GM12873 (cell line): ENCODE measurements at regions not wholly inside any gene's neighbourhood (a gene's known extent, or its start where the extent isn't known, plus 50 kb on each side); places are given as distances from the start of the nearest gene placed in this dataset.

Experiments used
- TF ChIP-seq, protein P1 (sequence below): IDR thresholded peaks from 2 replicates; pipeline ENCODE4 v1.5.1; 2012; ENCODE audit warnings: low read depth, mild to moderate bottlenecking, moderate library complexity, low read length, control low read depth; ENCODE audit not compliant: insufficient read depth; ENCODE audit errors: missing control alignments

DNA sequence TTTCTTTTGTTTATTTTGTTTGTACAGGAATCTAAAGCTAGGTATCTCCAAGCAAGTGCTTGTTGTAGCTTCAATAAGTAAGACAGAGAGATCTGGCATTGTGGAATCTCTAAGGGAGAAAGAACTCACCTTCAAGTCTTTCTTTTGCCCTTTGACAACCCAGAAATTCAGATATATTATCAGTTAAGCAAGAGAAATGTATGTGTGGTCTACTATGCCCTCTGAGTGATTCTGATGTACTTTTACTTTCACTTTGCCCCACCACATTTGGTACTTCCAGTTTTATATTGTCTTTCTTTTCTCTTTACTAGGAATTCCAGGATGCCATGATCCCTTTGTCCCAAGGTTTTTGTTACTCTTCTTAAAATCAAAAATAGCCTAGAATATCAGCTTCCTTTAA, 259.6 kb upstream of the PIK3C3 start:
- TF ChIP-seq, protein P1, sequence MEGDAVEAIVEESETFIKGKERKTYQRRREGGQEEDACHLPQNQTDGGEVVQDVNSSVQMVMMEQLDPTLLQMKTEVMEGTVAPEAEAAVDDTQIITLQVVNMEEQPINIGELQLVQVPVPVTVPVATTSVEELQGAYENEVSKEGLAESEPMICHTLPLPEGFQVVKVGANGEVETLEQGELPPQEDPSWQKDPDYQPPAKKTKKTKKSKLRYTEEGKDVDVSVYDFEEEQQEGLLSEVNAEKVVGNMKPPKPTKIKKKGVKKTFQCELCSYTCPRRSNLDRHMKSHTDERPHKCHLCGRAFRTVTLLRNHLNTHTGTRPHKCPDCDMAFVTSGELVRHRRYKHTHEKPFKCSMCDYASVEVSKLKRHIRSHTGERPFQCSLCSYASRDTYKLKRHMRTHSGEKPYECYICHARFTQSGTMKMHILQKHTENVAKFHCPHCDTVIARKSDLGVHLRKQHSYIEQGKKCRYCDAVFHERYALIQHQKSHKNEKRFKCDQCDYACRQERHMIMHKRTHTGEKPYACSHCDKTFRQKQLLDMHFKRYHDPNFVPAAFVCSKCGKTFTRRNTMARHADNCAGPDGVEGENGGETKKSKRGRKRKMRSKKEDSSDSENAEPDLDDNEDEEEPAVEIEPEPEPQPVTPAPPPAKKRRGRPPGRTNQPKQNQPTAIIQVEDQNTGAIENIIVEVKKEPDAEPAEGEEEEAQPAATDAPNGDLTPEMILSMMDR: no peak

DNA sequence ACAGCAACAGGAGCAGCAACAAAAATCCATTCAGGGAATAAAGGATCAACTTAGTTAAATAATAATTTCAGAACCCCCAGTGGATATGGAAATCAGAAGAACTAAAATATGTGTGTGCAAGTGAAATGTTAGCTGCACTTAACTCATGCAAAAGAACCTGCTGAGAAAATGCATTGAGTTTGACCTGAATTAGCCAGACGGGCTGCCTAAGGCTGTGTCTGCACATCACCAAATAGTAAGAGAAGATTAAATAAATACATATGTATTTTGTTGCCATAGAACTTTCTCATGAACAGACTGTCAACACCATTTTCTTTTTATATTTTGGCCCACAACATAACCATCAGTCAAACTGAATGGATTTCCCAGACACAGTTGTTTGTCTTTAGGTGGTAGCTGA, 262.0 kb upstream of the PIK3C3 start:
- TF ChIP-seq, protein P1: no peak

DNA sequence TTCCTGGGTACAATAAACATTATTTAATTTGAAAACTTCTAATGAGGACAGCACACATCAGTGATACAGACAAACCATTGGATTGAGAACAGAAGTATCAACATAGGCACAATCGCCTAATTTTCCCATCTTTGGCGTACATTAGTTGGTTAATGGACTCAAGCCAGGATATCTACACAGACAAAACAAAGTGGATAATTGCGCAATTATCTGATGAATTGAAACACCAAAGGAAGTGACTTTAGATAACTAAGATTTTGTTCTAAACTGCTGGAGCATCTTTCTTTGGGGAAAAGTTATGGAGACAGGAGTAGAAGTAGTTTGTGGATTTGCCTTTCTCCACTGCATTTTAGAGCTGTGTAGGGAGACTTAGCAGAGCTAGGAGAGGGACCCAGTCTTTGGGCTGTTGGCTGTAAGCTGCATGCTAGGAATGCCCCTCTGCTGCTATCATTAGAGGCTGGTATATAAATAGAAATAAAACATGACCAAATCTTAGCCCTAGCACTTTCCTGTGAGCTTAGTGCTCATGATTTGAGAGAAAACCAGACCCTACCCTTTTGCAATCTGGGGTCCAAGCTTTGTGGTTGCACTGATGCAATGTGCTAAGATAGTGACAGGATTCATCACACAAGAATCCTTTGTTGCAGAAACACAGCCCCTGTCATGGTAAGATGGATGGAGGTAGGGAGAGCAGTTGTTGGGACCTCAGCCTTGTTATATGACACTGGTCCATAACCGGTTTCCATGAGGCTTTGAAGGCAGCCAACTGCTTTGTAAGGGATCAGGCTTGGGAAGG, 264.5 kb upstream of the PIK3C3 start:
- TF ChIP-seq, protein P1: no peak

DNA sequence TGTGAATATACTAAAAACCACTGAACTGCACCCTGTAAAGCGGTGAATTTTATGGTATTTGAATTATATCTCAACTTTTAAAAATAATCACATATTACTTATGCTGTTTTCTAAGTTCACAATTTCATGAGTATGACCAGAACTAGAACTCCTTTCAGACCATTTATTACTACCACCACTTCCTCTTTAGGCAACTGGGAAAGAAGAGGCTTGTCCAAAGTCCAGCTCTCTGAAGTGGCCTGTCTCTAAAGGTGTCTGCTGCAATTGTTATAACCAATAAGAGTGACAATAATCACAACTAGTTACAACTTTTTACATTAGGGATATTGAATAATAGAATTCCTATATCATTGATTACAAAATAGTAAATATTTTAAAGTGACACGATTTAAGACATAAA, 267.9 kb upstream of the PIK3C3 start:
- TF ChIP-seq, protein P1: no peak

DNA sequence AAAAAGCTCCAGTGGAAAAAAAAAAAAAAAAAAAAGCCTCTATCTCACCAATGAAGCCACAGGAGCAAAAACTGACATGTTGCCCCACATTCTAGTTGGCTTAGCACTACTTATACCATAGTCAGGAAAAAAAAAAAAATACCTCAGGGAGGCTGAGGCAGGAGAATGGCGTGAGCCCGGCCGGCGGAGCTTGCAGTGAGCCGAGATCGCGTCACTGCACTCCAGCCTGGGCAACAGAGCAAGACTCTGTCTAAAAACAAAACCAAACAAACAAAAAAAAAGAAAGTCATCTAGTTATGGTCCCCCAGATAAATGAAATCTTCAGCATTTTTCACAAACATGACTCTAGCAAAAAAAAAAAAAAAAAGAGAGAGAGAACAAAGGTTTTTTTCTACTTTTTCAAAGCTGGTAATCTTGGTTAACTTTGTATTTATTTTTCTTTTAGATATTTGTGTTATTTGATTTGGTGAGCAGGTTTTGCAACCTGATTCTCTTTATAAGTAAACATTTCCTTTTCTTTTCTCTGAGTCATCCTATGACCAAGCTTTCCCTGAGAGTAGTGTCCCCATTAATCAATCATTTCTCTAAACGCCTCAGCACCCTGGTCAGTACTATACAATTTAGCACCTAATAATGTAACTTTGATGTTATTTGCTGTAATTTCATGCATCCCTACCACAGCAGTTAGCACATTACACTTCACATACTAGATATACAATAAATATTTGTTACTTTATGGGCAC, 273.7 kb upstream of the PIK3C3 start:
- TF ChIP-seq, protein P1: no peak

DNA sequence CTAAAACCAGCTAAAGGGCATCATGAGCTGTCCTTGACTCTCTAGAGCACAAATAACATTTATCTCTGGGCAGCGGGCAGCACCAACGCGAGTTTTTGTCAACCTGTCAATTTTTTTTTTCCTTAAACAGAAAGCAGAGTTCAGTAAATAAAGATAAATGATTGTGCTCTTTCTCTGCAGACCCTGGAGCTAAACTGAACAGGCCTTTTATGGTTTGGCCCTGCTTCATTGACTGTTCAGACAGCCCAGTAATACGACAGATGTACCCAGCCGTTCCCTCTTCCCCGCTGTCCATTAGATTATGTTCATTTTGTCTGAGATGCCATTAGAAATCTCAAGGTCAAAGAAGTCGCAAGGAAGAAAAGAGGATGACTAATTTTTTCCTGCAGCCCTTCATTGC, 280.5 kb upstream of the PIK3C3 start:
- TF ChIP-seq, protein P1: no peak

DNA sequence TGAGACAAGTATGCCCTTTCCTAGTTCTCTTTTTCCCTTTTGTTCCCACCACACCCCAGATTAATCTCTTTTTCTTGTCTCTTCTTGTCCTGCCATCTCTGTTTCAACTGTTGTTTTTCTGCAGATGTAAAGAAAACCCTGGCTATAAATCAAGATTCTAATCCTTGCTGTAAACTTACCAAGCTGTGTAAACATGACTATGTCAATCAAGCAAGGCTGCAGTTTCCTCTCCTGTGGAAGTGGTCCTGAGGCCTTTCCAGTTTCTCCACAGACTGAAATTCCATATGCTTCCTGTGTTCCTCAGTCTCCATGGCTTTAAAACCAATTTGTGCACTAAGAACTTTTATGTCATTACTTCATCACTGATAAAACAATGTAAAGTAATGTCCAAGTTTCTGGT, 288.8 kb upstream of the PIK3C3 start:
- TF ChIP-seq, protein P1: no peak
